Fibroblast of villous mesenchyme (primary cell): ENCODE measurements at regions not wholly inside any gene's neighbourhood (a gene's known extent, or its start where the extent isn't known, plus 50 kb on each side); places are given as distances from the start of the nearest gene placed in this dataset.
"Not testable (repeated sequence)": the region's sequence is repeated elsewhere in the genome, so short reads cannot be mapped to it uniquely, and the experiment has no call there.

Experiments
- DNase-seq: peaks from one replicate; pipeline ENCODE4 v3.0.0-alpha.2; 2010; ENCODE audit warnings: low read depth
- H3K4me3 ChIP-seq: 2 replicates; pipeline ENCODE4 v1.5.1; 2011; ENCODE audit warnings: low read depth, mild to moderate bottlenecking, low read length
- CTCF ChIP-seq: IDR thresholded peaks from 2 replicates; pipeline ENCODE4 v1.5.1; 2012; ENCODE audit warnings: low read depth, mild to moderate bottlenecking, low read length; ENCODE audit not compliant: insufficient read depth

GRCh38 chr10:30169342-30169741 lies 110.0 kb upstream of the JCAD start:
- TF ChIP-seq CTCF: no peak
- H3K4me3 ChIP-seq: no peak overlapping the region
- no peak for DNase-seq

DNA sequence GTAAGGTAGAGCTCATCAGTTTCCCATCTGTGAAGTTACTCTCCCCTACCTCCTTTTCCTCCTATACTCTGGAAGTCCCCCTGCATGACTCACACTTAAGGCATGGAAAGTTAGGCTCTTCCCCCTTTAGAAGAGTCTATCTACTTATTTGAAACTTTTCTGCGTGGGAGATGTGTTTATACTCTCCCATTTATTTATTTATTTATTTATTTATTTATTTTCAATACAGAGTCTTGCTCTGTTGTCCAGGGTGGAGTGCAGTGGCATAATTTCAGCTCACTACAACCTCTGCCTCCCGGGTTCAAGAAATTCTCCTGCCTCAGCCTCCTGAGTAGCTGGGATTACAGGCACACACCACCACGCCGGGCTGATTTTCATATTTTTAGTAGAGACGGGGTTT lies 107.5 kb upstream of the JCAD start:
- no peak for DNase-seq
- H3K4me3 ChIP-seq: no peak overlapping the region
- TF ChIP-seq CTCF: no peak

GRCh38 chr10:30163410-30163809 lies 104.0 kb upstream of the JCAD start:
- H3K4me3 ChIP-seq, DNase-seq: not testable (repeated sequence)

DNA sequence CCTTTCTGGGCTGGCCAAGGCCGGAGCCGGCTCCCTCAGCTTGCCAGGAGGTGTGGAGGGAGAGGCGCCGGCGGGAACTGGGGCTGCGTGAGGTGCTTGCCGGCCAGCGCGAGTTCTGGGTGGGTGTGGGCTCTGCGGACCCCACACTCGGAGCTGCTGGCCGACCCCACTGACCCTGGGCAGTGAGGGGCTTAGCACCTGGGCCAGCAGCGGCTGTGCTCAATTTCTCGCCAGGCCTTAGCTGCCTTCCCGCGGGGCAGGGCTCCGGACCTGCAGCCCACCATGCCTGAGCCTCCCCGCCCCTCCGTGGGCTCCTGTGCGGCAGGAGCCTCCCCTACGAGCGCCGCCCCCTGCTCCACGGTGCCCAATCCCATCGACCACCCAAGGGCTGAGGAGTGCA lies 103.4 kb upstream of the JCAD start:
- DNase-seq, H3K4me3 ChIP-seq: not testable (repeated sequence)

- H3K4me3 ChIP-seq: no peak overlapping the region
- no peak for TF ChIP-seq CTCF
- peak; percentile 84 for DNase-seq
Observed at GRCh38 chr10:30160271-30160982, 101.0 kb upstream of the JCAD start.

DNA sequence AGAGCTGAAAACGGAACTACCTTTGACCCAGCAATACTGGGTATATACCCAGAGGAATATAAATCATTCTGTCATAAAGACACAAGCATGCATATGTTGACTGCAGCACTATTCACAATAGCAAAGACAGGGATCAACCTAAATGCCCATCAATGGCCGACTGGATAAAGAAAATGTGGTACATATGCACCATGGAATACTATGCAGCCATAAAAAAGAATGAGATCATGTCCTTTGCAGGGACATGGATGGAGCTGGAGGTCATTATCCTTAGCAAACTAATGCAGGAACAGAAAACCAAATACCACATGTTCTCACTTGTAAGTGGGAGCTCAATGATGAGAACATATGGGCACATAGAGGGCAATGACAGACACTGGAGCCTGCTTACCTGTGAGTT lies 100.2 kb upstream of the JCAD start:
- not testable (repeated sequence) for H3K4me3 ChIP-seq, DNase-seq

GRCh38 chr10:30158325-30158960 lies 99.1 kb upstream of the JCAD start:
- DNase-seq: peak; percentile 47
- H3K4me3 ChIP-seq: no peak overlapping the region
- no peak for TF ChIP-seq CTCF

- DNase-seq: no peak
- TF ChIP-seq CTCF: no peak
- H3K4me3 ChIP-seq: no peak overlapping the region
Observed at GRCh38 chr10:30155401-30155800, 96.0 kb upstream of the JCAD start.
